A673 (cell line): ENCODE measurements at regions not wholly inside any gene's neighbourhood (a gene's known extent, or its start where the extent isn't known, plus 50 kb on each side); places are given as distances from the start of the nearest gene placed in this dataset.

Experiments used
- CTCF ChIP-seq: fragments of 300-800, 200-600 bp; sonication (generic); conservative IDR thresholded peaks from 2 replicates; pipeline ENCODE4 v1.5.1; 2017; ENCODE audit warnings: low read depth, mild to moderate bottlenecking, antibody characterized with exemption, low read length, moderate library complexity, mixed read lengths
- EZH2 ChIP-seq: fragments of 200-600 bp; sonication (generic); IDR thresholded peaks from 2 replicates; pipeline ENCODE4 v1.6.1; 2017; ENCODE audit warnings: borderline replicate concordance, low read depth, mild to moderate bottlenecking, mixed read lengths, antibody characterized with exemption, low read length; ENCODE audit not compliant: poor library complexity, severe bottlenecking

- no peak for TF ChIP-seq CTCF
- no peak for TF ChIP-seq EZH2
Measured at GRCh38 chr3:63094642-63095408, 183.3 kb upstream of the SYNPR start.
